Ishikawa (cell line): ENCODE measurements at regions not wholly inside any gene's neighbourhood (a gene's known extent, or its start where the extent isn't known, plus 50 kb on each side); places are given as distances from the start of the nearest gene placed in this dataset.

Experiments
- CEBPB ChIP-seq: IDR thresholded peaks from 2 replicates; pipeline ENCODE4 v1.6.1; 2012
- EGR1 ChIP-seq: IDR thresholded peaks from 2 replicates; pipeline ENCODE4 v1.6.1; 2012
- EP300 ChIP-seq: IDR thresholded peaks from 2 replicates; pipeline ENCODE4 v1.6.1; 2012; ENCODE audit warnings: borderline replicate concordance
- MAX ChIP-seq: IDR thresholded peaks from 2 replicates; pipeline ENCODE4 v1.6.1; 2012
- RAD21 ChIP-seq: IDR thresholded peaks from 2 replicates; pipeline ENCODE4 v1.6.1; 2012; ENCODE audit warnings: low read depth
- REST ChIP-seq: IDR thresholded peaks from 2 replicates; pipeline ENCODE4 v1.6.1; 2012; ENCODE audit warnings: low read depth, mild to moderate bottlenecking
- TAF1 ChIP-seq: IDR thresholded peaks from 2 replicates; pipeline ENCODE4 v1.6.1; 2012; ENCODE audit warnings: low read depth, mild to moderate bottlenecking
- YY1 ChIP-seq: IDR thresholded peaks from 2 replicates; pipeline ENCODE4 v1.6.1; 2012; ENCODE audit warnings: low read depth
- TF ChIP-seq, protein P1 (sequence below): IDR thresholded peaks from 2 replicates; pipeline ENCODE4 v1.6.1; 2012

DNA sequence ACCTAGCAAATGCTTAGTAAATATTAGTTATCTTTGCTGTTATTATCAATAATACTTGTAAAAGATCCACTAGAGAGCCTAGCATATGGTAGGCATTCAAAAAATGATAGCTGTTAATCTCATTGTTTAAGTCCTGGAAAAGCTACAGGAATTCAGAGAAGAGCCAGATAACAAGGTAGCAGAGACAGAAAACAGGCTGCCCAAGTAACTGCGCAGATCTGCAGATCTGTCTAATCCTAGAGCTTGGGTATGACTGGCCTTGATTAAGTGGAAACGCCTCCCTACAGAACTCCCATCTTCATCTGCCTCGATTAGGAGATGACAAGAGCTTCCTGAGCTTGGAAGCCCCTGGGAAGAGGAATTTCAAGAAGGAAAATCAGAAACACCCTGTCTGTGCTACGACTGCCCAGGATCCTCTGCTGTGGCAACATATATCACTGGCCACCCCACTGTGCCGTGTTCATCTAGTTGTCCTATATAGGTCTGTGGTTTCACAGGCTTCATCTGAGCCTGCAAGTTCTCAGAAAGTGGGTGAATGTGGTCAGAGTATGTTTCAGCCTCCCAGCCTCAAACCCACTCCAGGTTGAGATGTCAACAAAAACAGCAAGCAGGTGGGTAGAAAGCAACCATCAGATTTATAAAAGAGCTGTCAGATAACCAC lies 151.5 kb upstream of the PKDCC start:
- TF ChIP-seq RAD21 (no peak), CEBPB (no peak), REST (no peak), YY1 (no peak), MAX (no peak), TAF1 (no peak), EGR1 (no peak), EP300 (no peak)
- TF ChIP-seq, protein P1, sequence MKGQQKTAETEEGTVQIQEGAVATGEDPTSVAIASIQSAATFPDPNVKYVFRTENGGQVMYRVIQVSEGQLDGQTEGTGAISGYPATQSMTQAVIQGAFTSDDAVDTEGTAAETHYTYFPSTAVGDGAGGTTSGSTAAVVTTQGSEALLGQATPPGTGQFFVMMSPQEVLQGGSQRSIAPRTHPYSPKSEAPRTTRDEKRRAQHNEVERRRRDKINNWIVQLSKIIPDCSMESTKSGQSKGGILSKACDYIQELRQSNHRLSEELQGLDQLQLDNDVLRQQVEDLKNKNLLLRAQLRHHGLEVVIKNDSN: no peak
